ENCODE measurements at regions not wholly inside any gene's neighbourhood (a gene's known extent, or its start where the extent isn't known, plus 50 kb on each side); places are given as distances from the start of the nearest gene placed in this dataset.

- Histone ChIP-seq H3K36me3 (replicated peaks; ENCODE audit: low read depth, low read length) (no peaks in the 10 kb centered on the region), H3K27me3 (ENCODE audit: low read depth, low read length) (peaks cover 19% of the 10 kb centered on the region; the same call in 1 of the 2 replicates)
Observed at GRCh38 chr9:134970198-134970597, 52.5 kb upstream of the FCN1 start.

DNA sequence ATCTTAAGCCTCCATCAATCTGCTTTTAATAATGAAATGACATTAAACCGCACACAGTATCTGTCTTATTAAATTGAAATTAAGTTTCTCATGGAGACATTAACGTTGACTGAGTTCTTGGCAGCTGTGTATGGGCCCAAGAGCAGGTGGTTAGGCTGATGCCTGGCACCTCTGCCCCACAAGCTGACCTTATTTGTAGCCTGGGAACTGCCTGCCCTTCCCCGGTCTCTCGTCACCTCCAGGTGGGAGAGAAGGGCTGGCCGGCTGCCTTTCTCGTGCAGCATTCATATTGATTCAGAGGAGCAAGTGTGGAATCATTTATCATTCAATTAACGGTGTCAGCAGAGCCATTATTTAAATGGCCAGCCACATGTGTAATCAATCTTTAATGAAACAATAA lies 53.0 kb upstream of the FCN1 start:
- H4K20me1 ChIP-seq (ENCODE audit: insufficient read depth, low read length): no peaks in the 10 kb centered on the region
- TF ChIP-seq EZH2phosphoT487 (IDR thresholded peaks at IDR 0.05; ENCODE audit: low read depth) (no peak), CTCF (IDR thresholded peaks at IDR 0.05; ENCODE audit: low read depth, low read length) (no peak)

More at GRCh38 chr9:134970198-134970597, 52.5 kb upstream of the FCN1 start:
- no peak overlapping the region for H3K27ac ChIP-seq (ENCODE audit: low read length)
- H3K4me1 ChIP-seq (ENCODE audit: low read length): no peaks in the 10 kb centered on the region
- no peak overlapping the region for H3K4me2 ChIP-seq (ENCODE audit: low read length)
- H3K4me3 ChIP-seq (ENCODE audit: low read length): no peak overlapping the region
- TF ChIP-seq EZH2phosphoT487 (IDR thresholded peaks at IDR 0.05; ENCODE audit: low read depth) (no peak), CTCF (IDR thresholded peaks at IDR 0.05; ENCODE audit: low read depth, low read length) (no peak)
- H3K9ac ChIP-seq (ENCODE audit: low read length): no peak overlapping the region
- H3K79me2 ChIP-seq (ENCODE audit: low read length): no peaks in the 10 kb centered on the region
- no peaks in the 10 kb centered on the region for H3K9me3 ChIP-seq (ENCODE audit: insufficient read depth, low read length)
- H2AFZ ChIP-seq (ENCODE audit: low read depth, low read length): no peak overlapping the region
- no peaks in the 10 kb centered on the region for H4K20me1 ChIP-seq (ENCODE audit: insufficient read depth, low read length)

DNA sequence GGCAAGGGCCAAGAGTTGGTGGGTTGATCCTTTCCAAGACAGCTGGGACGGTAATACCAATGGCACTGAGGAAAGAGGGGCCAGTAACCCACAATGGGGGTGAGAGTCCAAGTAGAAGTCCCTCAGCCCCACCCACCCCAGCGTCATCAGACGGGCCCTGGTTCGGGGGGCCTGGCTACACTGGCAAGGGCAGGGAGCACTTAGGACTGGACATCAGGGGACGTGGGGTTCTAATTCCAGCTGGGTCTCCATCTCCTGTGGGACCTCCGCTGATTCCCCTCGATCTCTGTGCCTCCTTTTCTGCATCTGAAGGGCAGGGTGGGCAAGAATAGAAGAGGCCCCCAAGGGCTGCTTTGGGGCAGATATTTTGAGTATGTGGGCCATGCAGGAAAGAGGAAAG lies 53.5 kb upstream of the FCN1 start:
- Histone ChIP-seq H3K9ac (ENCODE audit: low read length) (no peak overlapping the region), H3K36me3 (replicated peaks; ENCODE audit: low read depth, low read length) (no peaks in the 10 kb centered on the region), H4K20me1 (ENCODE audit: insufficient read depth, low read length) (no peaks in the 10 kb centered on the region), H3K79me2 (ENCODE audit: low read length) (no peaks in the 10 kb centered on the region), H2AFZ (ENCODE audit: low read depth, low read length) (no peak overlapping the region), H3K4me2 (ENCODE audit: low read length) (no peak overlapping the region), H3K27ac (ENCODE audit: low read length) (no peak overlapping the region), H3K4me3 (ENCODE audit: low read length) (no peak overlapping the region), H3K27me3 (ENCODE audit: low read depth, low read length) (peaks cover 19% of the 10 kb centered on the region; the same call in 1 of the 2 replicates), H3K9me3 (ENCODE audit: insufficient read depth, low read length) (no peaks in the 10 kb centered on the region), H3K4me1 (ENCODE audit: low read length) (no peaks in the 10 kb centered on the region)
- TF ChIP-seq CTCF (IDR thresholded peaks at IDR 0.05; ENCODE audit: low read depth, low read length) (no peak), EZH2phosphoT487 (IDR thresholded peaks at IDR 0.05; ENCODE audit: low read depth) (no peak)

More for the DNA sequence above, 53.0 kb upstream of the FCN1 start:
- Histone ChIP-seq H3K36me3 (replicated peaks; ENCODE audit: low read depth, low read length) (no peaks in the 10 kb centered on the region), H2AFZ (ENCODE audit: low read depth, low read length) (no peak overlapping the region), H3K4me3 (ENCODE audit: low read length) (no peak overlapping the region), H3K4me1 (ENCODE audit: low read length) (no peaks in the 10 kb centered on the region), H3K9ac (ENCODE audit: low read length) (no peak overlapping the region), H3K79me2 (ENCODE audit: low read length) (no peaks in the 10 kb centered on the region), H3K27me3 (ENCODE audit: low read depth, low read length) (peaks cover 19% of the 10 kb centered on the region; the same call in 1 of the 2 replicates), H3K27ac (ENCODE audit: low read length) (no peak overlapping the region), H3K9me3 (ENCODE audit: insufficient read depth, low read length) (no peaks in the 10 kb centered on the region), H3K4me2 (ENCODE audit: low read length) (no peak overlapping the region)

GRCh38 chr9:134971696-134972095 lies 54.0 kb upstream of the FCN1 start:
- Histone ChIP-seq H3K4me2 (ENCODE audit: low read length) (no peak overlapping the region), H2AFZ (ENCODE audit: low read depth, low read length) (no peak overlapping the region), H3K9me3 (ENCODE audit: insufficient read depth, low read length) (no peaks in the 10 kb centered on the region), H3K9ac (ENCODE audit: low read length) (no peak overlapping the region), H3K27ac (ENCODE audit: low read length) (no peak overlapping the region), H4K20me1 (ENCODE audit: insufficient read depth, low read length) (no peaks in the 10 kb centered on the region), H3K4me3 (ENCODE audit: low read length) (no peak overlapping the region), H3K4me1 (ENCODE audit: low read length) (peaks cover under 1% of the 10 kb centered on the region; the same call in 1 of the 2 replicates), H3K79me2 (ENCODE audit: low read length) (no peaks in the 10 kb centered on the region), H3K36me3 (replicated peaks; ENCODE audit: low read depth, low read length) (no peaks in the 10 kb centered on the region), H3K27me3 (ENCODE audit: low read depth, low read length) (peaks cover 19% of the 10 kb centered on the region; the same call in 1 of the 2 replicates)
- TF ChIP-seq CTCF (IDR thresholded peaks at IDR 0.05; ENCODE audit: low read depth, low read length) (no peak), EZH2phosphoT487 (IDR thresholded peaks at IDR 0.05; ENCODE audit: low read depth) (no peak)

All from OCI-LY3 (cell line).